Cardiac fibroblast (primary cell): ENCODE measurements at regions not wholly inside any gene's neighbourhood (a gene's known extent, or its start where the extent isn't known, plus 50 kb on each side); places are given as distances from the start of the nearest gene placed in this dataset.

Source experiments
- DNase-seq, 2 donors: peaks; one replicate each; pipeline versions ENCODE4 v3.0.0 to v3.0.0-alpha.2; 2010; ENCODE audit warnings: low read depth in 2 of 2
- H3K4me3 ChIP-seq, 2 donors: replicated peaks in 1 of 2; 1 replicate in 1 of 2; 2 replicates in 1 of 2; pipeline ENCODE4 v1.5.1; 2011; ENCODE audit warnings: low read depth in 2 of 2, low read length in 2 of 2, mild to moderate bottlenecking in 2 of 2, moderate library complexity in 1 of 2
- CTCF ChIP-seq: IDR thresholded peaks from one replicate; pipeline ENCODE4 v1.5.1; 2011; ENCODE audit warnings: low read depth, mild to moderate bottlenecking, low read length, inconsistent platforms

GRCh38 chr3:177640319-177640965, 443.2 kb upstream of the TBL1XR1 start:
- no peak for TF ChIP-seq CTCF
- no peak overlapping the region for H3K4me3 ChIP-seq
- DNase-seq, result peak in 1 of 2 donors; percentile 61

GRCh38 chr3:177641206-177641605, 443.9 kb upstream of the TBL1XR1 start:
- DNase-seq, result no peak
- H3K4me3 ChIP-seq, result no peak overlapping the region
- TF ChIP-seq CTCF, result no peak

- DNase-seq, result no peak
- no peak overlapping the region for H3K4me3 ChIP-seq
- TF ChIP-seq CTCF, result no peak
Observed at GRCh38 chr3:177642042-177642803, 444.9 kb upstream of the TBL1XR1 start.

- no peak overlapping the region for H3K4me3 ChIP-seq
- DNase-seq, result peak in 1 of 2 donors; percentile 16
- no peak for TF ChIP-seq CTCF
Observed at GRCh38 chr3:177642804-177643125, 445.5 kb upstream of the TBL1XR1 start.

- no peak for TF ChIP-seq CTCF
- no peak overlapping the region for H3K4me3 ChIP-seq
- DNase-seq, result no peak
Observed at GRCh38 chr3:177646749-177647148, 449.5 kb upstream of the TBL1XR1 start.

GRCh38 chr3:177647341-177647740, 450.1 kb upstream of the TBL1XR1 start:
- no peak for TF ChIP-seq CTCF
- no peak for DNase-seq
- H3K4me3 ChIP-seq, result no peak overlapping the region
